Kidney (tissue), 13 donors: ENCODE measurements at regions not wholly inside any gene's neighbourhood (a gene's known extent, or its start where the extent isn't known, plus 50 kb on each side); places are given as distances from the start of the nearest gene placed in this dataset.

Source experiments
- DNase-seq, 5 donors: peaks; one replicate each; pipeline ENCODE4 v3.0.0-alpha.2; 2013 to 2020
- FAIRE-seq: peaks from 2 replicates; lab custom pipeline; 2012; peaks lifted over from hg19 to GRCh38; lab: Jason Lieb, UNC
- H3K27ac ChIP-seq, 2 donors: one replicate each; pipeline ENCODE4 v1.7.0; 2013; ENCODE audit warnings: low read depth in 2 of 2, low read length in 2 of 2, inconsistent platforms in 1 of 2
- H3K27me3 ChIP-seq: one replicate; pipeline ENCODE4 v1.7.1; 2013; ENCODE audit warnings: low read length, inconsistent platforms; ENCODE audit not compliant: control insufficient read depth, insufficient read depth
- H3K36me3 ChIP-seq, 3 donors: one replicate each; pipeline versions ENCODE4 v1.7.0 to v1.7.1; 2013; ENCODE audit warnings: low read length in 3 of 3, control low read depth in 1 of 3, inconsistent platforms in 1 of 3; ENCODE audit not compliant: insufficient read depth in 3 of 3, control insufficient read depth in 2 of 3
- H3K4me1 ChIP-seq, 3 donors: one replicate each; pipeline versions ENCODE4 v1.7.0 to v1.7.1; 2013; ENCODE audit warnings: low read length in 3 of 3, inconsistent platforms in 1 of 3, low read depth in 1 of 3; ENCODE audit not compliant: control insufficient read depth in 2 of 3, insufficient read depth in 2 of 3
- H3K4me3 ChIP-seq, 3 donors: one replicate each; pipeline versions ENCODE4 v1.7.0 to v1.8.1; 2013; ENCODE audit warnings: low read length in 3 of 3, control low read depth in 1 of 3, inconsistent platforms in 1 of 3
- H3K9ac ChIP-seq, 3 donors: one replicate each; pipeline versions ENCODE4 v1.7.0 to v1.7.1; 2013; ENCODE audit warnings: low read length in 3 of 3, control low read depth in 1 of 3, inconsistent platforms in 1 of 3
- H3K9me3 ChIP-seq, 3 donors: one replicate each; pipeline versions ENCODE4 v1.7.0 to v1.7.1; 2013; ENCODE audit warnings: low read length in 3 of 3, control low read depth in 1 of 3, inconsistent platforms in 1 of 3; ENCODE audit not compliant: control insufficient read depth in 2 of 3, insufficient read depth in 1 of 3
- intact Hi-C: fragments of 100-400 bp; cut with DNase I; formaldehyde crosslinking; loops from one replicate; pipeline ENCODE4 v1.11.1; 2022
- TF ChIP-seq, protein P1 (sequence below): IDR thresholded peaks from 3 replicates; pipeline ENCODE4 v1.5.1; 2012; ENCODE audit warnings: mild to moderate bottlenecking, moderate library complexity, borderline replicate concordance; ENCODE audit not compliant: insufficient read depth; ENCODE audit errors: extremely low read depth
- donor health status: control.
- donor health status: control.
- donor health status: control.
- donor health status: control.
- donor health status: control.
- donor health status: DM: yes; HTN: yes; CAD: no.
- donor health status: Normal renal cell carcinoma (clear cell type).

DNA sequence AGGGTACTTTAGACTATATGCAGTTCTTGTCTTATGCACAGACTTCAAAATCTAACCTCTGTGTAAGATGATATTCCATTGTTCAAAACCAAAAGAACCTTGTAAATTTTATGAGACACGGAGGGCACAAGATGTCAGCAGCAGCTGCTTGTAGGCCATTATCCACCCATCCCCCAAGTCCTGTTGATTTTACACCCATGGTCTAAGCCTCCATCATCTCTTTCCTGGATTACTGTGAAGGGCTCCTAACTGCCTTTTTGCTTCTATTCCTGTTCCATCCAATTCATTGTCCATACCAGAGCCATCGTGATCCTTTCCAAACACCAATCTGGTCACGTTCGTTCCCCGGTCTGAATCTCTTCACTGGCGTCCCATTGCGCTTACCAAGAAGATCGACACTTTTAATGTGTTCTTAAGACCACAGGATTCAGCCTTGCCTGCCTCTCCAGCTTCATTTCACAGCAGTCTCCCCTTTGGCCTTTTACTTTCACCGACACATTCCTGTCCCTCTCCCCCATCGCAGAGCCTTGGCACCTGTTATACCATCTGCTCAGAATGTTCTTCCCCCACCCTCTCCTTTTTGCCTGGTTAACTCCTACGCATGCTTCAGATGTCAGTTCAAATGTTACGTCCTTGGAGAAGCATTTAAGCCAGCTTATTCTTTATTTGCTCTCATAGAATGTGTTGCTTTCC lies 107.3 kb upstream of the POU3F1 start:
- no peaks in the 10 kb centered on the region for H3K27me3 ChIP-seq
- H3K4me3 ChIP-seq: no peak overlapping the region
- FAIRE-seq (no peak), DNase-seq (peak in 3 of 5 donors; percentile 69 to 84 (median 80))
- intact Hi-C loops: no loop called here
- H3K4me1 ChIP-seq: peaks cover 0 to 6% (median 6%) of the 10 kb centered on the region in 3 donors
- H3K36me3 ChIP-seq: no peaks in the 10 kb centered on the region
- H3K9me3 ChIP-seq: no peaks in the 10 kb centered on the region
- H3K9ac ChIP-seq: no peak overlapping the region
- TF ChIP-seq, protein P1, sequence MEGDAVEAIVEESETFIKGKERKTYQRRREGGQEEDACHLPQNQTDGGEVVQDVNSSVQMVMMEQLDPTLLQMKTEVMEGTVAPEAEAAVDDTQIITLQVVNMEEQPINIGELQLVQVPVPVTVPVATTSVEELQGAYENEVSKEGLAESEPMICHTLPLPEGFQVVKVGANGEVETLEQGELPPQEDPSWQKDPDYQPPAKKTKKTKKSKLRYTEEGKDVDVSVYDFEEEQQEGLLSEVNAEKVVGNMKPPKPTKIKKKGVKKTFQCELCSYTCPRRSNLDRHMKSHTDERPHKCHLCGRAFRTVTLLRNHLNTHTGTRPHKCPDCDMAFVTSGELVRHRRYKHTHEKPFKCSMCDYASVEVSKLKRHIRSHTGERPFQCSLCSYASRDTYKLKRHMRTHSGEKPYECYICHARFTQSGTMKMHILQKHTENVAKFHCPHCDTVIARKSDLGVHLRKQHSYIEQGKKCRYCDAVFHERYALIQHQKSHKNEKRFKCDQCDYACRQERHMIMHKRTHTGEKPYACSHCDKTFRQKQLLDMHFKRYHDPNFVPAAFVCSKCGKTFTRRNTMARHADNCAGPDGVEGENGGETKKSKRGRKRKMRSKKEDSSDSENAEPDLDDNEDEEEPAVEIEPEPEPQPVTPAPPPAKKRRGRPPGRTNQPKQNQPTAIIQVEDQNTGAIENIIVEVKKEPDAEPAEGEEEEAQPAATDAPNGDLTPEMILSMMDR: no peak
- no peak overlapping the region for H3K27ac ChIP-seq

DNA sequence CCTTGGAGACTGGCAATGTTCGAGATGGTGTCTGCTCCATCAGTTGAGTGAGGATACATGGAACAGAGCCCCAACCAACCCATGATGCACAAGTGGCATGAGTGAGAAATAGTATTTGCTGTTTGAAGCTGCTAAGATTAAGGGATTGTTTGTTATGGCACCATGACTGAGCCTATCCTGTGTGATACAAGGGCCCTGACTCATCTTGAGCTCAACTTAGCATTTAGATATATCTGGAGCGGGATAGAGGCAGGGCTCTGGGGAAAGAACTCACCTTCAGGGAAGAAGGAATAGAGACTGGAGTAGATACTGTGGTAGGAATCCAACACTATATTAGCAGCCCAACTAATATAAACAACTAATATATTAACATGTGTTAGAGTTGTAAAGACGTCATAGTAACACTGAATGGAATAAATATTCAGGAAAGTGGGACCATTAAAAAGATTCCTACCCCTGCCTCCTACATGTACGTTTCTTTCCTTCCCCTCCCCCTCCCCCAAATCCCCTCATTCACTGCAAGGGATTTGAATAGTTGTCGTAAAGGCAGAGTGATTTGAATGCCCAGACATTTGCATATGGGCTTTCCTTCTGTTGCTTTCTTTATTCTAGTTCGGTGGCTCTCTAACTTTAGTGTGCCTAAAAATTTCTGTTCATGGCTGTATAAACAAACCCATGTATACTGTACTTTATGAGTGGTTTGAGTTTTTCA lies 106.6 kb upstream of the POU3F1 start:
- FAIRE-seq (no peak), DNase-seq (no peak)
- no peaks in the 10 kb centered on the region for H3K9me3 ChIP-seq
- TF ChIP-seq, protein P1: no peak
- peaks cover 0 to 6% (median 6%) of the 10 kb centered on the region in 3 donors for H3K4me1 ChIP-seq
- H3K9ac ChIP-seq: no peak overlapping the region
- no peaks in the 10 kb centered on the region for H3K27me3 ChIP-seq
- no peak overlapping the region for H3K27ac ChIP-seq
- intact Hi-C loops: no loop called here
- H3K36me3 ChIP-seq: no peaks in the 10 kb centered on the region
- H3K4me3 ChIP-seq: no peak overlapping the region

DNA sequence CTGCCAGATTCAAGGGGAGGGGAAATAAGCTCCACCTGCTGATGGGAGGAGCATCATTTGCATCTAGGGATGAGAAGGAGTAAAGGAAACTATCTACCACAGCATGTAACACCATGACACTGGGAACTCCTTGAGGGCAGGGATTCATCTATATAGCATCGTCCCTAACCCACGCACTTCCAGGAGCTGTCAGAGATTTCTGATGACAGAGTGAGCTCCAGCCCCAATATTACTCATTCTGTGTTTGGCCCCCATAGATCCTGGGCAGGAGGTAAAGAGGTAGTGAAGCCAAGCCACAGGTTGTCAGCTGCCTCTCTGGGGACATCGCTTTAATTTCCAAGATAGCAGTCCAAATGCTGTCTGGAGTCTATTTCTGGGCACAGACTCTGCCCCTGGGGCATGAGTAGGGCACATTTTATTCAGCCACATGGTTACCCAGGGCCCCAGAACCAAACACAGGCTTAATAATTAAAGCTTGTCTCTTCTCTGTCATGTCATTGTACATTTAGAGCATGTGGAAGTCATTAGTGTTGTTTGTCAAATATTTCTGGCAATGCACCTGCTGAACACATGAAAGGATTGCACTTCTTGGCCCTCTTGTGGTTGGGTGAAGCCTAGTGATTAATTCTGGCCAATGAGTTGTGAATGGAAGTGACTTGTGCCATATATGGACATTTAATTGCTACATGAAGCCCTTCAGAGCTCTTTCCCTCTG lies 105.9 kb upstream of the POU3F1 start:
- Histone ChIP-seq H3K9me3 (no peaks in the 10 kb centered on the region), H3K9ac (no peak overlapping the region), H3K27ac (no peak overlapping the region), H3K36me3 (no peaks in the 10 kb centered on the region), H3K27me3 (no peaks in the 10 kb centered on the region), H3K4me3 (no peak overlapping the region), H3K4me1 (peaks cover 0 to 6% (median 6%) of the 10 kb centered on the region in 3 donors)
- no peak for FAIRE-seq
- TF ChIP-seq, protein P1: peak; percentile 26
- intact Hi-C loops: no loop called here
- DNase-seq: peak in 2 of 5 donors; percentile 51 to 56
